Muscle layer of colon (tissue), 2 donors: ENCODE measurements at regions not wholly inside any gene's neighbourhood (a gene's known extent, or its start where the extent isn't known, plus 50 kb on each side); places are given as distances from the start of the nearest gene placed in this dataset.

Experiments
- H3K27ac ChIP-seq: one replicate; pipeline ENCODE4 v1.7.0; 2013; ENCODE audit warnings: low read depth, mild to moderate bottlenecking, low read length, moderate library complexity
- H3K27me3 ChIP-seq, 2 donors: one replicate each; pipeline ENCODE4 v1.7.0; 2013; ENCODE audit warnings: low read length in 2 of 2, mild to moderate bottlenecking in 2 of 2; ENCODE audit not compliant: insufficient read depth in 2 of 2, control insufficient read depth in 1 of 2
- H3K36me3 ChIP-seq: one replicate; pipeline ENCODE4 v1.7.0; 2013; ENCODE audit warnings: mild to moderate bottlenecking, low read length; ENCODE audit not compliant: insufficient read depth
- H3K4me1 ChIP-seq: one replicate; pipeline ENCODE4 v1.7.0; 2013; ENCODE audit warnings: mild to moderate bottlenecking, low read length; ENCODE audit not compliant: insufficient read depth
- H3K4me3 ChIP-seq, 2 donors: one replicate each; pipeline ENCODE4 v1.7.0; 2013; ENCODE audit warnings: low read length in 2 of 2, low read depth in 1 of 2, mild to moderate bottlenecking in 1 of 2, moderate library complexity in 1 of 2
- H3K9ac ChIP-seq: one replicate; pipeline ENCODE4 v1.7.0; 2013; ENCODE audit warnings: low read length
- H3K9me3 ChIP-seq: one replicate; pipeline ENCODE4 v1.7.0; 2013; ENCODE audit warnings: mild to moderate bottlenecking, low read length
- donor health status: abdominal sarcoma.
- donor health status: Adenocarcinoma of cecum.

DNA sequence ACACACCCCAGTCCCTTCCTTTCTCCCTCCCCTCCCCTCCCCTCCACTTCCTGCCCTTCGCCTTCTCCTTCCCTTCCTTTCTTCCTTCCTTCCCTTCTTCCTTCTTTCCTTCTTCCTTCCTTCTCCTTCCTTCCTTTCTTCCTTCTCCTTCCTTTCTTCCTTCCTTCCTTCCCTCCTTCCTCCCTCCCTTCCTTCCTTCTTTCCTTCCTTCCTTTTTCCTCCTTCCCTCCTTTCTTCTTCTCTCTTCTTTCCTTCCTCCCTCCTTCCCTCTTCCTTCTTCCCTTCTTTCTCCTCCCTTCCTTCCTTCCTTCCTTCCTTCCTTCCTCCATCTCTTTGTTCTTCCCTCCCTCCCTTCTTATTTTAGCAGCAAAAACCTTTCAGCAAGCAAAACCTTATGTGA, 162.1 kb downstream of the EFNB1 start:
- peaks cover 26% of the 10 kb centered on the region for H3K4me1 ChIP-seq
- no peak overlapping the region for H3K9ac ChIP-seq
- H3K9me3 ChIP-seq: no peaks in the 10 kb centered on the region

DNA sequence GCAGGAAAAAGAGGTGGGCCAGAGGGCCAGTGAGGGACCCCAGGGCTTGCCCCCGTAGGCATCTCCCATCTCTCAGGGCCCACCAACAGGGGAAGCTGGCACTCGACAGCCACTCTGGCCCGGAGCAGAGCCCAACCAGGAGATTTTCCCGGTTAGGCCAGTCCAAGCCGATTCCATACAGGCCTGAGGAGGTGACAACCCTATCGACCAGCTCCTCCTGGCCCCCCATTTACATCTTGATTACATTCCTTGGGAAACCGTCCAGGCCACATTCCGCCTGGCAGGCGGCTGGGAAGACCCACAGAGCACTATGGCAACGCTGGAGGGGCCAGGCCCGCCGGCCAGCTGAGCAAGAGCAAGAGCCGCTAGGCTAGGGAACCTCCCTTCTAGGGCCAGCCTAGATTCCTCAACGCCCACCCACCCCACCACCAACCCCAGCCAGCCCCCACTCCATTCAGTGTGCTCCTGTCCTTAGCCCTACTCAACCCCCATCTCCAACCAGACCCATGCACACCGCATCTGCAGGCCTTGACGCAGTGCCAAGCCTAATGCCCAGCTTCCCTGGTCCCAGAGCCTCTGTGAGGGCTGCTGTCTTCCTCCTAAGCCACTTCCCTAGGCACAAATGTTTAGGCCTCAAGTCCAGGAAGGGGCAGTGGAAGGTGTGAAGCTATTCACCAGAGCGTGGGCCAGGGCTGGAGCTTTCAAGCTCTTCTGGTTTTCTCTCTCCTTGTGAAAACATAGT, 161.2 kb downstream of the EFNB1 start:
- no peaks in the 10 kb centered on the region for H3K9me3 ChIP-seq
- H3K27me3 ChIP-seq: peaks cover 4 to 8% of the 10 kb centered on the region in 2 donors
- H3K36me3 ChIP-seq: no peaks in the 10 kb centered on the region
- H3K4me3 ChIP-seq: no peak overlapping the region
- peaks cover 18% of the 10 kb centered on the region for H3K4me1 ChIP-seq
- peak overlapping the region; percentile 17 for H3K27ac ChIP-seq
- no peak overlapping the region for H3K9ac ChIP-seq

More for the DNA sequence above, 162.1 kb downstream of the EFNB1 start:
- Histone ChIP-seq H3K36me3 (no peaks in the 10 kb centered on the region), H3K27ac (no peak overlapping the region), H3K4me3 (no peak overlapping the region), H3K27me3 (peaks cover 0 to 4% of the 10 kb centered on the region in 2 donors)

DNA sequence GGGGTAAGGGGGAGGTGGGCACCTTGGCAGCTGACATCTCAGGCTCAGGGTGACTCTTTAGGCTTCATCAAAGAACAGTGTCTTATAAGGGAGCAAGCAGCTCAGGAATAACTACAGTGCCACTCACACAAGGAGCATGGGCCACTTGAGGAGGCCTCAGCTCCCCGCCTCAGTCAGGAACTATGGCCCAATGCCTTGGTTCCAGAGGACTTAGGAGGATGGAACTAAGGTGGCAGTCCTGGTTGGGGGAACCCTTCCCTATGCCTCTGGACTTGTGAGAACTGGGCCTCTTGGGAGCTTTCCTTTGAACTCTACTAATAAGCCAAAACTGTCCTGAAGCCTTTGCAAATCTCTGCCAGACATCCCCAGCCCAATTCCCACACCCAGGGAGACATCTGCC, 160.6 kb downstream of the EFNB1 start:
- H3K27me3 ChIP-seq: peaks cover 4 to 9% of the 10 kb centered on the region in 2 donors
- peak overlapping the region; percentile 17 for H3K27ac ChIP-seq
- H3K4me1 ChIP-seq: peaks cover 15% of the 10 kb centered on the region
- H3K4me3 ChIP-seq: no peak overlapping the region
- no peaks in the 10 kb centered on the region for H3K36me3 ChIP-seq
- no peaks in the 10 kb centered on the region for H3K9me3 ChIP-seq
- no peak overlapping the region for H3K9ac ChIP-seq

DNA sequence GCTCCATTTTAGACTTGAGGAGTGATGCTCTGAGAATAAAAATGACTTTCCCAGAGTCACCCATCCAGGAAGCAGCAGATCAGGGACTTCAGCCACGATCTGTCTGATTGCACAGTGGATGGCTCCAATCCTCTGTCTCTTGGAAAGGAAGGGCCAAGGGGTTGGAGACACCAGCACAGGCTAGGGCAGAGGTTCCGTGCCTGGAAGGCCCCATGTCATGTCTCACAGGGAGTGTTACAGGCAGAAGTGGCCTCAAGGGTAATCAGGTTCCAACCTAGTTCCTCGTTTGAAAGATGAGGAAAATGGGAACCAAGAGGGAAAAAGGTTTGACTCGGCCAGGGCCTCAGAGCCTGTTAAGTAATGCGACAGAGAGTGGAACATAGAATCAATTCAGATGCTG, 160.0 kb downstream of the EFNB1 start:
- Histone ChIP-seq H3K4me1 (peaks cover 15% of the 10 kb centered on the region), H3K27me3 (peaks cover 4 to 9% of the 10 kb centered on the region in 2 donors), H3K36me3 (no peaks in the 10 kb centered on the region), H3K4me3 (no peak overlapping the region), H3K27ac (no peak overlapping the region), H3K9me3 (no peaks in the 10 kb centered on the region), H3K9ac (no peak overlapping the region)

DNA sequence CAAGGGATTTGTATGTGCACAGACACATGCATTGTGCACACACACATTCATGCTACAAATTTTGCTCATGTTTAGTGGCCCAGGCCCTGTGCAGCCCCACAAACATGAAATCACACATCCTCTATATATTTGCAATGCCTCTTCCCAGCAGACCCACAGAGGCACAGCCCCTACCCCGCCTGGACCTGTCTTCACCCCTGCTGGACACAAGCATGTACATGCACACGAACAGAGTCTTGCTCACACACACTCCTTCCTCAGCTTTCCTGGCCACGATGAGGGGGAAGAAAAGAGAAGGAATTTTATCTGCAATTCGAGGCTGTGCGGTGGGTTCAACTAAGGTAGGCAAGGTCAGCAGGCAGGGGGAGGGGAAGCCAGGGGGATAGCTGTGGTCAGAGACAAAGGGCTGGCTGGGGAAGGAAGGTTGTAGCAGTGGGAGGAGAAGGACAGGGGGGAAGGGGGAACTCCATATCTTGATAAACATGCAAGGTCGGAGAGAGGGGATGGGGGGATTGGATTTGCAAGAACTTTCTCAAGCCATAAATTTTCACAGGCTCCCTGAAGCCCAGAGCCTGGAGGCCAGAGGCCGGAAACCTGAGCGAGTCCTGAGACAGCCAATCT, 156.4 kb downstream of the EFNB1 start:
- Histone ChIP-seq H3K36me3 (no peaks in the 10 kb centered on the region), H3K27ac (no peak overlapping the region), H3K27me3 (peaks cover 4 to 9% of the 10 kb centered on the region in 2 donors), H3K4me3 (no peak overlapping the region), H3K9me3 (no peaks in the 10 kb centered on the region), H3K4me1 (peaks cover 10% of the 10 kb centered on the region), H3K9ac (no peak overlapping the region)

DNA sequence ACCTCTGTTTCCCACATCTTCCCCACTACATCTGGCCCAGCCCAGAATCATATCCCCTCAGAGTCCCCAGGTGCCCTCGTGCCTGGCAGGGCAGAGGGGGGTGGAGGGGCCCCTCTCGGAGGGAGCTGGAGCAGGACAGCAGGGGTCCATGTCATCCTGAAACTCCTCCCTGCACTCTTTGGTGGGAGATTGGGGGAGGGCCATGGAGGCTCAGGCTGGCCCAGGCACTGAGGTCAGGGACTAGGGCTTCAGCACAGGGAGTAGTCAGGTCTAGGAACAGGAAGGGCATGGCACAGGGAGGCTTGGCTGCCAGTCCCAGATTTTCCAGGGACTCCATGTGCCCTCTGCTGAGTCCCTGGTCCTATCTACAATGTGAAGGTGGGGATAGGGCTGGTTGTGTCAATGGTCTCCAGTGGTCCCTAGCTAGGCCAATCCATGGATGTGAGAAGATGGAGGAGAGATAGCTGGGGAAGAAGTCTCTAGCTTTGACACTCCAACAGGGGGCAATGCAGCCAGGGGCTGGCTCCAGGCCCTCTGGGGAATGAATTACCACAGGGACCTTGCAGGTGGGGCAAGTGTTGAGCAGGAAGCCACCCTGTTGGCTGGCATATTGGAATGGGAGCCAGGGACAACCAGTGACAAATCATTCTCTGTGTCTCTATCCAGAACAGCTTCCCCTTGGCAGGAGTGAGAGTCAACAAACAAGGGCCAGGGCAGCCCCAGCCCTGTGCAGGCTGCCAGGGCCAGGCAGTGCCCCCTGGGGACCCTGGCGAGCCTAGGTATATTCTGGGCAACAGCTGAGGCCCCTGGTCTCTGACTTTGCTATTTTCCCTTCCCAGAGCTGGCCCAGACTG, 154.4 kb downstream of the EFNB1 start:
- H3K27me3 ChIP-seq: peaks cover 4 to 9% of the 10 kb centered on the region in 2 donors
- H3K4me3 ChIP-seq: no peak overlapping the region
- no peaks in the 10 kb centered on the region for H3K36me3 ChIP-seq
- H3K9ac ChIP-seq: no peak overlapping the region
- H3K27ac ChIP-seq: no peak overlapping the region
- H3K4me1 ChIP-seq: peaks cover 9% of the 10 kb centered on the region
- H3K9me3 ChIP-seq: no peaks in the 10 kb centered on the region

DNA sequence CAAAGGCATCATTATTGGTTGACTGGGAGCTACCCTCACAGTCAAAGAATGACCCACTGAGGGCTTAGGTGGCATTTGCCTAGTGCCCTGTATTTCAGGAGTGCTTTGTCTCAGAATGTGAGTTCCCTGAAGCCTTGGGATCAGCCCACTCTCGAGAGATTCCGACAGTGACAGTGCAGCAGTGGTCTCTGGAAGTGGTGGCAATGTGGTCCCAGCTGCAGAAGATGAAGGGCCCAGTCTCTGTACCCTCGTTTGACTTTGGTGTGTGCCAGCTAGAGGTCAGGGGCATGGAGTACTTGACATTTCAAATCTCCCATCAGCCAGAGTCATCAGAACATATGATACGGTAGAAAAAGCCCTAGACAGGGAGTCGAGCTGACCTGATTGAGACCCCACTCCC, 153.7 kb downstream of the EFNB1 start:
- no peak overlapping the region for H3K9ac ChIP-seq
- H3K27ac ChIP-seq: no peak overlapping the region
- no peaks in the 10 kb centered on the region for H3K9me3 ChIP-seq
- no peaks in the 10 kb centered on the region for H3K36me3 ChIP-seq
- H3K4me1 ChIP-seq: peaks cover 14% of the 10 kb centered on the region
- no peak overlapping the region for H3K4me3 ChIP-seq
- H3K27me3 ChIP-seq: peaks cover under 1 to 9% of the 10 kb centered on the region in 2 donors

DNA sequence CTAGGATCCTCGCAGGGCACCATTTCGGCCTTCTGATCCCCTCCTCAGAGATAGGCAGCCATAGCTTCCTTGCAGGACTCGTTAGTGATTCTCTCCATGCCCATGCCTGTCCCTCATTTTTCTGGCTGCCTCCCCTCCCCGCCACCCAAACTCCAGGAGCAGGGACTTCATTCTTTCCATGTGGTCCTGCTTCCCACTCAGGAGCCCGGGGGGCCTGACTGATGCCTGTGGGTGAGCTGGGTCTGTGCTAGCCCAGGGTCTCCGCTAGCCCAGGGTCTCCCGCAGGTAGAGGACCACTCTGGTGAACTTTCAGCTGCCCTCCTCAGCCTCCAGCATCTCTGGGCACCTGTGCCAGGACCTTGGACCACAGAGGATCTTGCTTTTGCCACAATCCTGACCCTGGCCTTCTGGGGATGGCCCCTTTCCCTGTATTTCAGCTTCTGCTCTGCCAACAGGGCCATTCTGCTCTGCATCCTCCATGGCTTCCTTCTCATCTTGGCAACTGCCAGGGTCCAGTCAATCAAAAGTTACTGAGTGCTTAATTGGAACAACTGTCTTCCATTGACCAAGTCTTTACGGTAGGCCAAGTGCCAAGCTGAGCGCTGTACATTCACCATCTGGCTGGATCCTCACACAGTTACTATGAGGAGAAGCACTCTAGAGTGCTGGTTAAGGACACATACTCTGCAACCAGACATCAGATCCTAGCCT, 152.2 kb downstream of the EFNB1 start:
- Histone ChIP-seq H3K9ac (no peak overlapping the region), H3K9me3 (no peaks in the 10 kb centered on the region), H3K36me3 (no peaks in the 10 kb centered on the region), H3K27me3 (peaks cover 0 to 9% of the 10 kb centered on the region in 2 donors), H3K4me3 (no peak overlapping the region), H3K27ac (no peak overlapping the region), H3K4me1 (peaks cover 14% of the 10 kb centered on the region)

DNA sequence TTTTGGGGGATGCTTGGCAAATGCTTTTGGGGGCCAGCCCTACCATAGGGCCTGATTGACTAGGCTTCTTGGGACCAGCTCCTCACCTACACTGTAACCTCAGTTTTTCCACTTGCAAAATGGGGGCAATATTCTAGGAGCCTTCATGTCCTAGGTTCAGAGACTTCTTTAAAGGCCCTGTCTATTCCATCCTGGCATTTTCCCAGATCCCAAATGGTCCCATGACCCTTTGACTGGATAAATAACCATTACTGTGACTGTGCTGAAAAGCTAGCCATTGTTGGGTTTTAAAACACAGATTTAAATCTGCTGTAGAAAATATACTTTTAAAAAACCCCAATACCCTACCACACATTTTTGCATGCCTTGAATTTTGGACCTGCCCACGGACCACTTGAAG, 149.8 kb downstream of the EFNB1 start:
- H3K9me3 ChIP-seq: no peaks in the 10 kb centered on the region
- no peak overlapping the region for H3K9ac ChIP-seq
- peaks cover 14% of the 10 kb centered on the region for H3K4me1 ChIP-seq
- H3K27me3 ChIP-seq: no peaks in the 10 kb centered on the region
- no peaks in the 10 kb centered on the region for H3K36me3 ChIP-seq
- H3K27ac ChIP-seq: no peak overlapping the region
- no peak overlapping the region for H3K4me3 ChIP-seq

DNA sequence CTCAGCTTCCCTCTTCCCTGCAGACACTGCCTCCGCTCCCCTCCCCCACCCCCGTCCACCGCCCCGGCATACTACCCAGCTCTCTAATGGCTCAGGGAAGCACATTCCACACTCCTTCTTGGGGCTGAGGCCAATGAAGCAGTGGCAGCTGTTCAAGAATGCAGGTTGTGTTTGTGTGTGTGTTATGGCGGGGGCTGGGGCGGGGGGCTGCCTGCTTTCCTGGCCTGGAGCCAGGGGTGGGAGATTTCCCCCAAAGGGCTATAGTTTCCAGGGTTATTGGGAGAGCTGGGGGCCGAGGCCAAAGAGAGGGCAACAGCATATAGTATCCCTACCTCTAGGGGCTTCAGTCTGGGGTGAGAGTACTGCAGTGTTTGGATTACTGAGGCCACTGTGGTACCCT, 149.4 kb downstream of the EFNB1 start:
- H3K27ac ChIP-seq: no peak overlapping the region
- no peak overlapping the region for H3K4me3 ChIP-seq

DNA sequence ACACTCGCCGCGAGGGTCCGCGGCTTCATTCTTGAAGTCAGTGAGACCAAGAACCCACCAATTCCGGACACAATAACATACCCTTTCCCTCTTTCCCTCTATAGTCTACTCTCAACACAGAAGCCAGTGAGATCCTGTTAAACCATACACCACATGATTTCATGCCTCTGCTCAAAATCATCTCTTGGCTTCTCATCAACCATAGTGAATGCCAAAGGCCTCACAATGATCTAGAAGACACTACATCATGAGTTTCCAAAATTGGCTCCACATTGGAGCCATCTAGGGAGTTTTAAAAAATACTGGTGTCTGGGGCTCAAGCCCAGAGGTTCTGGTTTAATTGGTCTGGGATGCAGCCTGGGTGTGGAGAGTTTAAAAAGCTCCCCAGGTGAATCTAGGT, 124.5 kb downstream of the EFNB1 start:
- Histone ChIP-seq H3K4me3 (no peak overlapping the region), H3K4me1 (no peaks in the 10 kb centered on the region), H3K9me3 (peaks cover 4% of the 10 kb centered on the region), H3K9ac (no peak overlapping the region), H3K27ac (no peak overlapping the region), H3K36me3 (no peaks in the 10 kb centered on the region), H3K27me3 (peaks cover 0 to 1% of the 10 kb centered on the region in 2 donors)

More for the DNA sequence above, 149.4 kb downstream of the EFNB1 start:
- Histone ChIP-seq H3K36me3 (no peaks in the 10 kb centered on the region), H3K4me1 (peaks cover 14% of the 10 kb centered on the region), H3K27me3 (no peaks in the 10 kb centered on the region), H3K9ac (no peak overlapping the region), H3K9me3 (no peaks in the 10 kb centered on the region)
